GM10266 (cell line): ENCODE measurements at regions not wholly inside any gene's neighbourhood (a gene's known extent, or its start where the extent isn't known, plus 50 kb on each side); places are given as distances from the start of the nearest gene placed in this dataset.
"Not testable (repeated sequence)": the region's sequence is repeated elsewhere in the genome, so short reads cannot be mapped to it uniquely, and the experiment has no call there.

ENCODE experiments used
- DNase-seq: peaks from one replicate; pipeline ENCODE4 v3.0.0; 2012; ENCODE audit errors: extremely low spot score
- CTCF ChIP-seq: IDR thresholded peaks from 2 replicates; pipeline ENCODE4 v1.5.1; 2012; ENCODE audit warnings: mild to moderate bottlenecking, low read depth; ENCODE audit not compliant: control insufficient read depth, insufficient read depth; ENCODE audit errors: missing control alignments

- DNase-seq: no peak
- TF ChIP-seq CTCF: no peak
Measured at GRCh38 chr18:9016633-9017166, 85.8 kb upstream of the NDUFV2 start.

GRCh38 chr18:9017167-9017904, 85.2 kb upstream of the NDUFV2 start:
- no peak for TF ChIP-seq CTCF
- DNase-seq: peak; percentile 75

DNA sequence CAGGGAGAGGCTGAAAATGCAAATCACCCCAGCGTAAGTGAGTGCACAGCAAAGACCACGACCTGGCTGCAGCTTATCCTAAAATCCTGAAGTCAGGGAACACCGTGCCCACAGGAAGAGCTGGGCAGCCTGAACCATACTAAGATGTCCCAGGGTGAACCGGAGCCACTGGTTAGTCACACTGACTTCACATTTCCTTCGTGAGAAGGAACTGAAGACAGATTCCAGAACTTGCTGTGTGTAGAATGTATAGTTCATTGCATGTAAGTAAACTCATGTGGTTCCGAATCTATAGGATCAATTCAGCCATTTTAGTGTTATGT, 84.6 kb upstream of the NDUFV2 start:
- no peak for DNase-seq

DNA sequence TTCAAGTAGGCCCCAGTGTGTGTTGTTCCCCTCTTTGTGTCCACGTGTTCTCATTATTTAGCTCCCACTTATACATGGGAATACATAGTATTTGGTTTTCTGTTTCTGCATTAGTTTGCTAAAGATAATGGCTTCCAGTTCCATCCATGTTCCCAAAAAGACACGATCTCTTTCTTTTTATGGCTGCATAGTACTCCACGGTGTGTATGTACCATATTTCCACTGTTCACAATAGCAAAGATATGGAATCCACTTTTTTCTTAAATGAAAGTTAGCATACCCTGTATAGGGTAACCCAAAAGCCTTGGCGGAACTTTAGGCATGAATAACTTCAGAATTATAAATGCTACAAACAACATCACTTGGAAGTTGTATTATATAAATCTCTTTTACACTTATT, 83.4 kb upstream of the NDUFV2 start:
- DNase-seq: no peak
- TF ChIP-seq CTCF: no peak

More for the DNA sequence above, 84.6 kb upstream of the NDUFV2 start:
- no peak for TF ChIP-seq CTCF

- DNase-seq: no peak
- no peak for TF ChIP-seq CTCF
Measured at GRCh38 chr18:9020221-9020620, 82.3 kb upstream of the NDUFV2 start.

- TF ChIP-seq CTCF: no peak
- DNase-seq: no peak
Measured at GRCh38 chr18:9021458-9021857, 81.0 kb upstream of the NDUFV2 start.

- TF ChIP-seq CTCF: no peak
- no peak for DNase-seq
Measured at GRCh38 chr18:9022397-9023155, 79.9 kb upstream of the NDUFV2 start.

GRCh38 chr18:9024031-9024646, 78.4 kb upstream of the NDUFV2 start:
- DNase-seq: not testable (repeated sequence)
